HG03342 (cell line): ENCODE measurements at regions not wholly inside any gene's neighbourhood (a gene's known extent, or its start where the extent isn't known, plus 50 kb on each side); places are given as distances from the start of the nearest gene placed in this dataset.

ENCODE experiments used
- ATAC-seq: cut with Tn5 transposase; IDR thresholded peaks from one replicate; pipeline ENCODE4 v1.9.1; 2021; ENCODE audit warnings: mild to moderate bottlenecking, moderate library complexity; ENCODE audit not compliant: unreplicated experiment

DNA sequence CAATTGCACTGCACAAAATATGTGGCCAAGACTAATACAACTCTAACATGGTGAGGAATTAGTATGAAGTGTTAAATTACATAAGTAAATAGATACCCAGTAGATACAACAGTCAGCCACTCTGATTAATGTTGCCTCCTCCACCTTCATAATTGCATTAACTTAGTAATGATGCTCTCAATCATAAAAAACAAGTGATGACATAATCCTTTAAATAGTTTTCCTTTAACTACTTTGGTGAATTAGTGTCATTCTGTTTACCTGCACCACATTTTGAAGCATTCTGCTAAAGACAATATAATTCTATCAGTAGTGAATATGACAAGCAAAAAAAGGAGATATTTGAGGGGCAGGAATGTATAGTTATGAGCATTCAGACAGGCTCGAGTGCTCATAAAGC, 265.9 kb upstream of the SLC24A2 start:
- ATAC-seq, result no peak

- no peak for ATAC-seq
Measured at GRCh38 chr9:20048985-20049384, 260.1 kb upstream of the SLC24A2 start.

GRCh38 chr9:20048437-20048836, 259.6 kb upstream of the SLC24A2 start:
- no peak for ATAC-seq

DNA sequence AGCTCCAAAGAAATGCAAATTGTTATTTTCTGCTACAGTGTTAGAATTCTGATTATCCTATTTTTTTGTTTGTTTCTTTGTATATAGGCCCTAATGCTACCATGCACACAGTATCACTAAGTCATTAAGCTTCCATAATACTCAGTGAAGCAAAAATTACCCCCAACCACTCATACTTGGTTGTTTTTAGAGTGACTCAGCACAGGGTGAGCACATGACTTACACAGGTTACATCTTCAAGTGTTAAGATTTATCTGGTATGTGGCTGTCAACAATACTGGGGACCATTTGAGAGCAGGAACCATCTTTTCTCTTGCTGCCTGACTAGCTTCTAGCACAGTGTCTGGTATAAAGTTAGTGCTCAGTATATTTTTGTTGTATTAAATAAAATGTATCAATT, 255.8 kb upstream of the SLC24A2 start:
- no peak for ATAC-seq

DNA sequence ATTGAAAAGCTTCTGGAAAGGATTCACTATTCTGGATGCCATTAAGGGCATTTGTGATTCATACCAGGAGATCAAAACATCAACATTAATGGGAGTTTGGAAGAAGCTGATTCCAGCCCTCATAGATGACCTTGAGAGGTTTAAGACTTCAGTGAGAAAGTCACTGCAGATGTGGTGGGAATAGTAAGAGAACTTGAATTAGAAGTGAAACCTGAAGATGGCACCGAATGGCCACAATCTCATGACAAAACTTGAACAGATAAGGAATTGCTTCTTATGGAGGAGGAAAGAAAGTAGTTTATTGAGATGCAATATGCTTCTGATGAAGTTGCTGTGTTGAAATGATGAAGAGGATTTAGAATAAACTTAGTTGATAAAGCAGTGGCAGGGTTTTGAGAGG, 254.6 kb upstream of the SLC24A2 start:
- peak; percentile 24 for ATAC-seq

- peak; percentile 67 for ATAC-seq
Measured at GRCh38 chr9:20043035-20043434, 254.2 kb upstream of the SLC24A2 start.

DNA sequence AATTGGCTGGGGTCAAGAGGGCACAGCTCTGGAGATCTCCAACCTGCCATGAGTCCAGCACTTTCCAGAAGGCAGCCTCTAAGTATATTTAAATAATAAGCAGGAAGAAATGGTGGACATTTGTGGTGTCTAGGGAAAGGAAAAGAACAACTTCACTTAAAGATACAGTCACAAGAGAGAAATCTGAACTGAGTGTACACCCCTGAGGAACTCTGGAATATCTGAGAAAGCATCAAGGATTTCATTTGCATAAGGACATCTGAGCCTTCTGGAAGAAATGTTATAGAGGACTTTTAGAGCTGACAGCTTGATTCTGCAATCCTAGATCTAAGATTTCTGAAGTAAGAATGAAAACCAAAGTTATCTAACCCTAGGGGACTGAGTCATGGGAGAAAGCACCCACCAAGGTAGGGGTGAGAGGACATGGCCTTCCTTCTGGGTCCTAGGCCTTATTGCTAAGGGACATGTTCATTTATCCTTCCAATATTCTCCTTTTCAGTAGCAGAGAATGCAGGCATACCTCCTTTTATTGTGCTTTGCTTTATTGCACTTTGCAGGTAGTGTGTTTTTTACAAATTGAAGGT, 253.4 kb upstream of the SLC24A2 start:
- no peak for ATAC-seq

DNA sequence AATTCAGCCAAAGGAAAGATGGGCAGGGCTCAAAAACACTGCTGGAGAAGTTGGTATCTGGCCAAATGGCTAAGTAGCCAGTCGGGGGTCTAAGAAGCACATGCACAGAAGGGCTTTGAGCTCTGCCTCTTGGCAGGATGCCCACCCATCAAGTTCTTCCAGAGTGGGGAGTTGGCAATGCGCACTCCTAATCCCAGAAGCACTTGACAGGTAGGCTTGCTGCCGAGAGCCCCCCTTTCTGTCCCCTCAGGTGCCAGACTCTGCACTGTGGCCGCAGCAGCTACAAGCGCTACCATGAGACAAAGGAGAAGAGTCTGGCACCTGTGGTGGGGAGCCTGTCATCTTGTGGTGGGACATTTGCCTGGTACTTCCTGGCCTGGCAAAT, 252.9 kb upstream of the SLC24A2 start:
- ATAC-seq, result no peak

DNA sequence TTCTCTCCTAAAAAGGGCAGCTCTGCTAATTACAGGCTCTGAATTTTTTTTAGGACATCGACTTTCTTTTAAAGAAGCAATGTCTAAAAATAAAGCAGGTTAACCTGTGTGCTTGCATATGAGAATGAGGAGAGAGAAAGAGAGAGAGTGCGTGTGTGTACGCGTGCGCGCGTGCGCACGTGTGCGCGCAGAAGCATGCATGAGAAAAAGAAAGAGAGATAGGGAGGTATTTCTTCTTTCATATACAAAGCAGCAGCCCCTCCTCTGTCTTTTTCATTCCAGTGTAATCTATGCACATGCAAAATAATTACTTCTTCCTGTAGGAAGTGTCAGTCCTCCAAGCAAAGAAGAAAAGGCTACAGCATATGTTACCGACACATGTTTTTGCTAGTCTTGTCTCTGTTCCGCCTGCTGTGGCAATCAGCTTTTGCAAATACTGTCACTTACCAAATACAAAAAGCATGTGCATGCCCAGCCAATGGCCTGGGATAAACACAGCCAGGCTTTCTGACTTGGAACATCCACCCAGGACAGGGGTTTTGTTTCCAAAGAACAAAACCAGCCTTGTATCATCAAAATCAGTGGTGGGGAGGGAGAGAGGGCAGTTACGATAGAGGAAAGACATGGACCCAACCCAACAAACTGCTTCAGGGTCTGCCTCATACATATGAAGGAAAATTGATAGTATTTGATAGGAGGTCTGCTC, 252.3 kb upstream of the SLC24A2 start:
- no peak for ATAC-seq

- ATAC-seq, result no peak
Measured at GRCh38 chr9:20037699-20038098, 248.9 kb upstream of the SLC24A2 start.

DNA sequence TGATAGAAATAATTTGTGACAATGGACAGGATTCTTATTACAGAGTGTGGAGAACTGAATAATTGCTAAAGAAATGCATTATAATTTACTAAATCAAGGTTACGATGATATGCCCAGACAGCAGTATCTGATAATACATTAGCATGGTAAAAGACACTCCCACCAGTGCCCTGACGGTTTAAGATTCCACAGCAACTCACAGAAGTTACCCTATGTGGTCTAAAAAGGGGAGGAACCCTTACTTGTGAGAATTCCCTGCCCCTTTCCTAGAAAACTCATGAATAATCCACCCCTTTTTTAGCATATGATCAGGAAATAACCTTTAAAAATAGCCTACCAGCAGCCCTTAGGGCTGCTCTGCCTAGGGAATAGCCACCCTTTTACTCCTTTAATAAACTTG, 244.7 kb upstream of the SLC24A2 start:
- ATAC-seq, result no peak

- ATAC-seq, result no peak
Measured at GRCh38 chr9:20032413-20033006, 243.7 kb upstream of the SLC24A2 start.

DNA sequence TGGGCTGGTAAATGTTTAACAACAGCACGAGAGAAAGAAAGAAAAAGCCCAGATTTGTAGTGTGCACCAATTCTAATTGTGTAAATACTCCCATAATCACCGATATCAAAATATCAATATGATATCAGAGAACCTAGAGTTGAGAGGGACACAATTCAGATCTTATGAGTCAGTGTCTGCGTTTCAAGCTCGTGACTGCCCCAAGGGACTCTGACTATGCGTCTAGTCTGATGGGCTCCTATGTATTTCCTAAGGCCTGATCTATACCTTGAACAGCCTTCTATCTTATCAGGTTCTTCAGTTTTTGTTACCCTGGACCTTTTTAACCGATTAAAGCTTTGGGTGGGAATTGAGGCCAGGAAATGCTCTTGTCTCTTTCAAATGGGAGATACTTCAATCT, 243.0 kb upstream of the SLC24A2 start:
- no peak for ATAC-seq

DNA sequence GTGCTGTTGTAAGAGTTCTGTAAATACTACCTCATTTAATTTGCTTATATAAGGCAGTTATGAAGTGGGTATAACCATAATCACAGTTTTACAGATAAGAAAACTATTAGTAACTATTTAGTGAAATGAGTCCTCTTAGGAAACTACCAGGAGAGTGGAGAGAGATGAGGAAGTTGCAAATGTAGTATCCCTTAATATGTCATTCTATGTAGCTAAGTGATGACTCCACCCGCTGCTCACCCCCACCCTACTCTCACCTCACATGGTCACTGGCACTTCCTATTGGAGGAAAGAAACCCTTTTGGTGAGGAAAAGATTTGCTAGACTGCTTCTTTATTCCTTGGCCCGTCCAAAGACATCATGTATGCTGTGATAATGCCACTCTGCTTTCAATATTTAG, 241.8 kb upstream of the SLC24A2 start:
- ATAC-seq, result no peak

GRCh38 chr9:20030221-20030620, 241.4 kb upstream of the SLC24A2 start:
- ATAC-seq, result no peak

- no peak for ATAC-seq
Measured at GRCh38 chr9:20028849-20029231, 240.0 kb upstream of the SLC24A2 start.

DNA sequence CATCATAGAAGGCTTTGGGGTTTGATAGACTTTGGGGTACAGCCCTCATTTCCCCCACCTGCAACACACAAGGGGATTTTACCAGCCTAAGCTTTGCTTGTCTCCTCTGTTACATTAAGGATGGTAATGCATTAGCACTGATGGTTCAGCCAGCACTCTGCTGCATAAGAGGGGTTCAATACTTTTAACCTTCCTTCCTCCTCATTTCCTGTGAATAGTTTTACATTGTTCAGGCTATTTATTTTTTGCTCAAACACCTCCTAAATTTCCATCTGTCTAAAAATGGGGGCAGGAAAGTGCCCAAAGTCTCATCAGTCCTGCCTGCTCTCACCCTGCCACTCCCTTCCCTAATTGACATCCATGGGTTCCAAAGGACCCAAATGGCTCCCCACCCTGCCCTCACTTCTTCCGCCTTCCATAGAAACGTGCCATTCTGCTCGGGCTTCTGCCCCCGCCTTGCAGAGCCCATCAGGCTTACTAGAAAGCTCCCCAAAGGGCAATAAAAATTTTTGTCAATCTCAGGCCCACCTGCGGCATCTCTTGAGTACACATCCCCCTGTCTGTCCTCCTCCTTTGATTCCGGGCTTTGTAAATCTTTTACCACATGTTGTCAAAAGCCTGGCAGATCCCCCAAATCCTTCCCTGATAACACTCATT, 239.5 kb upstream of the SLC24A2 start:
- ATAC-seq, result no peak

GRCh38 chr9:20023961-20024571, 235.2 kb upstream of the SLC24A2 start:
- no peak for ATAC-seq

GRCh38 chr9:20023210-20023905, 234.5 kb upstream of the SLC24A2 start:
- no peak for ATAC-seq

DNA sequence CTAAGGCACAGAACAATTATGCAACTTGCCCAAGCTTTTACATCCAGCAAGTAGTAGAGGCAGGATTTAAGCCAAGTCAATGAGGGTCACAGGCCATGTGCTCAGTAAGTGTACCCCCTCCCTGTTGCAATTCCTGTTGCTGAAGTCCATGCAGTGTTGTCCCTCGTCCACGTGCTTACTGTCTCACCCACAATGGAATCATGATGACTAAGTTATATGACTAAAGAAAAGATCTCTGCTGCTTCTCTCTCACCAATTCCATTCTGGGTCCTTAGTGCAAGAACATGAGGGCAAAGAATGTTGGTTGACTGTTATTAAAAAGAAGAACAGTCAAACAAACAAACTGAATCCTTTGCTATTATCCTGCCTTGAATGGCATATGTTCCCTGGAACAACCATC, 233.6 kb upstream of the SLC24A2 start:
- no peak for ATAC-seq

- ATAC-seq, result no peak
Measured at GRCh38 chr9:20016611-20017010, 227.8 kb upstream of the SLC24A2 start.
